Fibroblast of pulmonary artery (primary cell): ENCODE measurements at regions not wholly inside any gene's neighbourhood (a gene's known extent, or its start where the extent isn't known, plus 50 kb on each side); places are given as distances from the start of the nearest gene placed in this dataset.

Experiments
- DNase-seq: peaks from one replicate; pipeline ENCODE4 v3.0.0-alpha.2; 2010; ENCODE audit warnings: low read depth
- H3K4me3 ChIP-seq: replicated peaks from 2 replicates; pipeline ENCODE4 v1.5.1; 2011; ENCODE audit warnings: low read depth, mild to moderate bottlenecking, control low read depth, low read length, moderate library complexity
- CTCF ChIP-seq: IDR thresholded peaks from 2 replicates; pipeline ENCODE4 v1.5.1; 2011; ENCODE audit warnings: mild to moderate bottlenecking, control low read depth, low read length, inconsistent platforms; ENCODE audit errors: missing control alignments

GRCh38 chr3:40971191-40972168 lies 227.8 kb upstream of the CTNNB1 start:
- DNase-seq: peak; percentile 99
- no peak overlapping the region for H3K4me3 ChIP-seq
- TF ChIP-seq CTCF: no peak

GRCh38 chr3:40972350-40972749 lies 227.0 kb upstream of the CTNNB1 start:
- TF ChIP-seq CTCF: no peak
- no peak for DNase-seq
- no peak overlapping the region for H3K4me3 ChIP-seq

- no peak for TF ChIP-seq CTCF
- H3K4me3 ChIP-seq: no peak overlapping the region
- DNase-seq: no peak
Measured at GRCh38 chr3:40973141-40973540, 226.2 kb upstream of the CTNNB1 start.

GRCh38 chr3:40975711-40976121 lies 223.6 kb upstream of the CTNNB1 start:
- no peak for TF ChIP-seq CTCF
- no peak overlapping the region for H3K4me3 ChIP-seq
- DNase-seq: peak; percentile 78

GRCh38 chr3:40976241-40976640 lies 223.1 kb upstream of the CTNNB1 start:
- no peak for TF ChIP-seq CTCF
- no peak overlapping the region for H3K4me3 ChIP-seq
- DNase-seq: no peak

- TF ChIP-seq CTCF: no peak
- no peak overlapping the region for H3K4me3 ChIP-seq
- DNase-seq: no peak
Measured at GRCh38 chr3:40978442-40978841, 220.9 kb upstream of the CTNNB1 start.

GRCh38 chr3:40979962-40980361 lies 219.3 kb upstream of the CTNNB1 start:
- no peak for TF ChIP-seq CTCF
- no peak for DNase-seq
- H3K4me3 ChIP-seq: no peak overlapping the region
